AG04450 (cell line): ENCODE measurements at regions not wholly inside any gene's neighbourhood (a gene's known extent, or its start where the extent isn't known, plus 50 kb on each side); places are given as distances from the start of the nearest gene placed in this dataset.
"Not testable (repeated sequence)": the region's sequence is repeated elsewhere in the genome, so short reads cannot be mapped to it uniquely, and the experiment has no call there.

Experiments used
- CTCF ChIA-PET: fragments of 300-600, 350-600 bp; formaldehyde crosslinking; extraction: SDS; loops from one replicate; lab custom pipeline; 2022; ENCODE audit warnings: antibody characterized with exemption, inconsistent platforms; lab: Charles Lee
- POLR2A ChIA-PET: fragments of 350-600 bp; formaldehyde crosslinking; extraction: SDS; loops from one replicate; lab custom pipeline; 2021; ENCODE audit warnings: antibody characterized with exemption, inconsistent platforms; lab: Yijun Ruan, JAX
- DNase-seq: peaks from one replicate; pipeline ENCODE4 v3.0.0-alpha.2; 2011; ENCODE audit warnings: low read depth, low spot score
- H3K27ac ChIP-seq: one replicate; pipeline ENCODE4 v1.5.1; 2012; ENCODE audit warnings: low read depth, low read length, control low read depth
- H3K27me3 ChIP-seq: one replicate; pipeline ENCODE4 v1.6.0; 2012; ENCODE audit warnings: low read length; ENCODE audit not compliant: control insufficient read depth, insufficient read depth
- H3K4me3 ChIP-seq: 2 replicates; pipeline ENCODE4 v1.5.1; 2011; ENCODE audit warnings: mild to moderate bottlenecking, low read depth, low read length, control low read depth
- H3K9me3 ChIP-seq: 2 replicates; pipeline ENCODE4 v1.5.1; 2012; ENCODE audit warnings: low read length; ENCODE audit not compliant: control insufficient read depth, insufficient read depth
- TF ChIP-seq, protein P1 (sequence below): IDR thresholded peaks from 2 replicates; pipeline ENCODE4 v1.5.1; 2011; ENCODE audit warnings: low read depth, low read length, control low read depth, inconsistent platforms

DNA sequence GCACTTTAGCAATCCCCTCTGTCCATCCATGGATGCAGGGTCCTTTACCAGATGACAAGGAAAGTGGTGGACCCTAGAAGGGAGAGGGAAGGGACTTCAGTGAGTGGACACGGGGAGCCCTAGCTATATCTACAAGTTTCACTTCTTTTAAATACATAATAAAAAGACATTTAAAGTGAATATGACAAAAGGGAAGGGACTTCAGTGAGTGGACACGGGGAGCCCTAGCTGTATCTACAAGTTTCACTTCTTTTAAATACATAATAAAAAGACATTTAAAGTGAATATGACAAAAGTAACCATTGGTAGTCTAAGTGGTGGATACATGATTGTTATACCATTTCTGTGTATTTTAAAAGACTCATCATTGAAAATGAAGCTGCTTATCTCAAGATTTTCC lies 81.9 kb upstream of the HES1 start:
- DNase-seq, result no peak
- Histone ChIP-seq H3K27me3 (peaks cover 13% of the 10 kb centered on the region), H3K4me3 (no peak overlapping the region), H3K27ac (no peak overlapping the region), H3K9me3 (peaks cover 10% of the 10 kb centered on the region; the same call in 1 of the 2 replicates)
- ChIA-PET CTCF (interaction anchor here (2.0 kb wide), 1 partner anchor 262 kb away, joined by 10 read pairs; no protein-coding TSS in a partner anchor), POLR2A (no interaction called here)
- TF ChIP-seq, protein P1, sequence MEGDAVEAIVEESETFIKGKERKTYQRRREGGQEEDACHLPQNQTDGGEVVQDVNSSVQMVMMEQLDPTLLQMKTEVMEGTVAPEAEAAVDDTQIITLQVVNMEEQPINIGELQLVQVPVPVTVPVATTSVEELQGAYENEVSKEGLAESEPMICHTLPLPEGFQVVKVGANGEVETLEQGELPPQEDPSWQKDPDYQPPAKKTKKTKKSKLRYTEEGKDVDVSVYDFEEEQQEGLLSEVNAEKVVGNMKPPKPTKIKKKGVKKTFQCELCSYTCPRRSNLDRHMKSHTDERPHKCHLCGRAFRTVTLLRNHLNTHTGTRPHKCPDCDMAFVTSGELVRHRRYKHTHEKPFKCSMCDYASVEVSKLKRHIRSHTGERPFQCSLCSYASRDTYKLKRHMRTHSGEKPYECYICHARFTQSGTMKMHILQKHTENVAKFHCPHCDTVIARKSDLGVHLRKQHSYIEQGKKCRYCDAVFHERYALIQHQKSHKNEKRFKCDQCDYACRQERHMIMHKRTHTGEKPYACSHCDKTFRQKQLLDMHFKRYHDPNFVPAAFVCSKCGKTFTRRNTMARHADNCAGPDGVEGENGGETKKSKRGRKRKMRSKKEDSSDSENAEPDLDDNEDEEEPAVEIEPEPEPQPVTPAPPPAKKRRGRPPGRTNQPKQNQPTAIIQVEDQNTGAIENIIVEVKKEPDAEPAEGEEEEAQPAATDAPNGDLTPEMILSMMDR, result no peak

DNA sequence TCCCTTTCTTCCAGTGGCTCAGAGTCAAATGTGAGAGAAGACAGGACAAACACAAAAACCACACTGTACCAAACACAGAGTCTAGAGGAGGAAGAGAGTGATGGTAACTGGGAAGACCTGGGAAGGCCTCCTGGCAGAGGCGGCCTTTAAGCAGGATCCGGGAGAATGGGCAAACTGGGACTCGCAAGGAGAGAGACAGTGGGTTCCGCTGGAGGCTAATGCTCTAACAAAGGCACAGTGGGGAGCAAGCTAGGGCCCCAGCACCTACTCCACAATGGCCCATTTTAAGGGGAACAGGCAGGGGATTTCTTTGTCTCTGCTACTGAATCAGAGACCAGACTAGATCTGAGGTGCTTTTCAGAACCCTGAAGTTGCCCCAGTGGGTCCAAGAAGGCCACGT lies 81.4 kb upstream of the HES1 start:
- POLR2A ChIA-PET, result no interaction called here
- no peak for DNase-seq
- H3K4me3 ChIP-seq, result no peak overlapping the region
- H3K27me3 ChIP-seq, result peaks cover 13% of the 10 kb centered on the region
- TF ChIP-seq, protein P1, result no peak
- H3K9me3 ChIP-seq, result peaks cover 10% of the 10 kb centered on the region; the same call in 1 of the 2 replicates
- H3K27ac ChIP-seq, result no peak overlapping the region
- CTCF ChIA-PET, result interaction anchor here (2.0 kb wide), 1 partner anchor 261 kb away, joined by 10 read pairs; no protein-coding TSS in a partner anchor

DNA sequence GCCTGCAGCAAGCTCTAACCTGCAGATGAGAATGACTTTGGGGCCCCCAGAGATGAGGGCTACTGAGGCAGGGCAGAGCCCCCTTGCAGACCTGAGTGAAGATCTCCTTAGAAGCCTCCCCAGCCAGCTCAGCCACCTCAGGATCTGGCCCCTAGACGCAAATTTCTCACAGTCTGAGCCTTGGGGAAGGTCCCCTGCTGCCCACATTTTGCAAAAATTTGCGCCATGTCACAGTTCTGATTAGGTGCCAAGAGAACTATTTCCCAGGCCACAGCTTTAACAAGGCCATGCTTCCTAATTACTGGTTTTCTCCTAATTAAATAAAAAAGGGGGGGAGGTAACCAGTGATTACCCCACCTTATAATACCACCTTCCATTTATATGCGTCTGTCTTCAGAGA lies 81.0 kb upstream of the HES1 start:
- Histone ChIP-seq H3K9me3 (peaks cover 10% of the 10 kb centered on the region; the same call in 1 of the 2 replicates), H3K27ac (no peak overlapping the region), H3K27me3 (peaks cover 13% of the 10 kb centered on the region), H3K4me3 (no peak overlapping the region)
- ChIA-PET POLR2A (no interaction called here), CTCF (interaction anchor here (1.2 to 2.0 kb wide), 3 partner anchors 9 to 261 kb away, joined by 3 to 10 read pairs (median 3); no protein-coding TSS in a partner anchor)
- TF ChIP-seq, protein P1, result no peak
- no peak for DNase-seq

DNA sequence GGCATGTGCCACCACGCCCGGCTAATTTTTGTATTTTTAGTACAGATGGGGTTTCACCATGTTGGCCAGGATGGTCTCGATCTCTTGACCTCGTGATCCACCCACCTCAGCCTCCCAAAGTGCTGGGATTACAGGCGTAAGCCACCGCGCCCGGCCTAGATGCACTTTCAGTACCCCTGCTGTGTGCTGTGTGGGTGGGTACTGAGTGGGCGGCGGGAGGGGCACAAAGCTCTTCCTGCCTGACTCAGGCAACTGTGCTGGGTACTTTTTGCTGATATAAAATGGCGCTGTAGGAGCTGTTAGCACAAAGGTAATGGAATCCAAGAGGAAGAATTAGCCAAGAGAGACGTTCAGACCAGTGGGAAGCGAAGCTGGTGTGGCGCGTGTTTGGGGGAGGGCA lies 79.6 kb upstream of the HES1 start:
- H3K4me3 ChIP-seq, POLR2A ChIA-PET, CTCF ChIA-PET, DNase-seq, H3K27ac ChIP-seq, H3K9me3 ChIP-seq: not testable (repeated sequence)
- peaks cover 13% of the 10 kb centered on the region for H3K27me3 ChIP-seq

DNA sequence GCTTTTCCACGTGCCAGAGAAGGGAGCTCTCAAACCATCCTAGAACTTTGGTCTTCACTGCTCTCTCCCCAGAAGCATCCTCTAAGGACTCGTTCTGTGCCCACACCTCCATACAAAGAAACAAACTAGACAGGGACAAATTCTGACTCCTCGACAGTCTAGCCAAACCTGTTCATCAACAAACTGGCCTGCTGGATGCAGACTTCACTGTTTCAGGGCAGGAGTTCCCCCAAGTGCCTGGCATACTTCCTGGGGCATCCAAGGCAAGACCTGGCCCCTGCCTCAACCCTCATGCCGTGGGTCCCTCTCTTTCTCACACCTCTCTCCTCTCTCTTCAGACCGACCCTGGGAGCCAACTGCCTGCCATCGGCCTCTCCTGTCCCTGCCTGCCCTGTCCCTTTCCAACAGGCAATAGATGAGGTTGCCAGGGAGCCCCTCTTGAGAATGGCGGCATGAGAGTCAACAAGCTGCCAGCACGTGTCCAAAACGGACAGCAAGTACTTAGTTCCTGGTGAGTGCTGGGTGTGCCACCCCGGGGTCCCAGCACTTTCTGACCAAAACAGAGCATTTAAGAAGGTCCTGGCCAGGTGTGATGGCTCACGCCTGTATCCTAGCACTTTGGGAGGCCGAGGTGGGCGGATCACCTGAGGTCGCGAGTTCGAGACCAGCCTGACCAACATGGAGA lies 79.1 kb upstream of the HES1 start:
- no peak for DNase-seq
- CTCF ChIA-PET, result no interaction called here
- TF ChIP-seq, protein P1, result no peak
- H3K4me3 ChIP-seq, result no peak overlapping the region
- H3K27me3 ChIP-seq, result peaks cover 12% of the 10 kb centered on the region
- POLR2A ChIA-PET, result no interaction called here
- peaks cover under 1% of the 10 kb centered on the region; the same call in 1 of the 2 replicates for H3K9me3 ChIP-seq
- H3K27ac ChIP-seq, result no peak overlapping the region
